ENCODE measurements at regions not wholly inside any gene's neighbourhood (a gene's known extent, or its start where the extent isn't known, plus 50 kb on each side); places are given as distances from the start of the nearest gene placed in this dataset.

GRCh38 chr17:14672830-14673229 is 371.9 kb downstream of the HS3ST3B1 start:
- Histone ChIP-seq H2AFZ (ENCODE audit: insufficient read depth, low read depth, low read length, poor library complexity, severe bottlenecking) (peak overlapping the region; percentile 24), H3K4me3 (replicated peaks in 1 of 3; ENCODE audit: low read depth in 2 of 3, low read length in 3 of 3) (peak overlapping the region in 2 of 3 experiments; percentile 9 to 41), H3K79me2 (ENCODE audit: insufficient read depth, low read length) (no peaks in the 10 kb centered on the region), H3K9me3 (replicated peaks in 1 of 2; ENCODE audit: control insufficient read depth in 1 of 2, insufficient read depth in 1 of 2, low read length in 2 of 2) (no peaks in the 10 kb centered on the region), H3K9ac (ENCODE audit: insufficient read depth, low read length, poor library complexity, severe bottlenecking) (no peak overlapping the region), H4K20me1 (ENCODE audit: insufficient read depth, low read length) (no peaks in the 10 kb centered on the region), H3K36me3 (replicated peaks in 1 of 2; ENCODE audit: control insufficient read depth in 1 of 2, insufficient read depth in 2 of 2, low read length in 2 of 2) (no peaks in the 10 kb centered on the region), H3K4me2 (replicated peaks; ENCODE audit: extremely low read depth, low read length, poor library complexity, severe bottlenecking) (peak overlapping the region; percentile 56), H3K27ac (ENCODE audit: low read depth in 1 of 2, low read length in 2 of 2) (peak overlapping the region in 1 of 2 donors; percentile 52), H3K27me3 (ENCODE audit: control insufficient read depth in 2 of 2, insufficient read depth in 2 of 2, low read length in 2 of 2) (no peaks in the 10 kb centered on the region), H3K4me1 (ENCODE audit: control insufficient read depth in 1 of 2, insufficient read depth in 2 of 2, low read length in 2 of 2) (peaks cover 20 to 24% of the 10 kb centered on the region in 2 donors)
- intact Hi-C loops (cut with micrococcal nuclease), result no loop called here
- Mint-ChIP-seq H3K9me3 (peaks cover 4 to 9% (median 6%) of the 10 kb centered on the region in 7 donors), H3K4me3 (peak overlapping the region; percentile 17 to 73), H3K36me3 (peaks cover 2 to 3% of the 10 kb centered on the region in 2 donors), H3K4me1 (peaks cover 32% of the 10 kb centered on the region), H3K27me3 (ENCODE audit: low read depth in 3 of 3) (peaks cover 0 to under 1% (median 0%) of the 10 kb centered on the region in 3 donors), H3K27ac (peak overlapping the region in 6 of 7 donors; percentile 66 to 84 (median 76))
- TF ChIP-seq CTCF (IDR thresholded peaks at IDR 0.05), result no peak
- 4% methylated on average over 3 of the region's 4 CpGs for WGBS (ENCODE audit: insufficient coverage)
- DNase-seq, result peak; percentile 63 to 75 (median 70)

DNA sequence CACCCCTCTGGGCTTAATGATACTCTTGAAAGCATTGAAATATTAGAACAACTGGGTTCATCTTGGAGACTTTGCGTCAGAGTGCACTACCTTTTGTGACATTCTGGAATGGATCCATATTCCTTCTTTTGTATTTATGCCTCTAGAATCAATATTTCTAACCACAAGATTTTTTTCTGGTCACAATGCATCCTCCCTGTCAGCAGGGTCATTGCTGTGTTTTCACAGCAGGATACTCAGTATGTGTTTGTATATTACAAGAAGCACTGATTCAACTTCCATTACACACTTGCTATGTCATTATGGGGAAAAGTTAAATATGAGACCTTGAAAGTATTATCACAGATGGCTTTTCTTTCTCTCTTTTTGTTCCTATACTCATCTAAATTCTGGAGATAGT is 370.0 kb downstream of the HS3ST3B1 start:
- Histone ChIP-seq H3K79me2 (ENCODE audit: insufficient read depth, low read length) (no peaks in the 10 kb centered on the region), H3K4me3 (replicated peaks in 1 of 3; ENCODE audit: low read depth in 2 of 3, low read length in 3 of 3) (no peak overlapping the region), H3K9ac (ENCODE audit: insufficient read depth, low read length, poor library complexity, severe bottlenecking) (no peak overlapping the region), H3K27me3 (ENCODE audit: control insufficient read depth in 2 of 2, insufficient read depth in 2 of 2, low read length in 2 of 2) (no peaks in the 10 kb centered on the region), H2AFZ (ENCODE audit: insufficient read depth, low read depth, low read length, poor library complexity, severe bottlenecking) (no peak overlapping the region), H3K9me3 (replicated peaks in 1 of 2; ENCODE audit: control insufficient read depth in 1 of 2, insufficient read depth in 1 of 2, low read length in 2 of 2) (no peaks in the 10 kb centered on the region), H3K27ac (ENCODE audit: low read depth in 1 of 2, low read length in 2 of 2) (no peak overlapping the region), H3K4me2 (replicated peaks; ENCODE audit: extremely low read depth, low read length, poor library complexity, severe bottlenecking) (no peak overlapping the region), H3K4me1 (ENCODE audit: control insufficient read depth in 1 of 2, insufficient read depth in 2 of 2, low read length in 2 of 2) (peaks cover 20 to 24% of the 10 kb centered on the region in 2 donors), H3K36me3 (replicated peaks in 1 of 2; ENCODE audit: control insufficient read depth in 1 of 2, insufficient read depth in 2 of 2, low read length in 2 of 2) (no peaks in the 10 kb centered on the region), H4K20me1 (ENCODE audit: insufficient read depth, low read length) (no peaks in the 10 kb centered on the region)
- WGBS (ENCODE audit: insufficient coverage), result 100% methylated on average over 1 of the region's 1 CpG
- TF ChIP-seq CTCF (IDR thresholded peaks at IDR 0.05), result no peak
- Mint-ChIP-seq H3K9me3 (peaks cover 0 to 4% (median 0%) of the 10 kb centered on the region in 7 donors), H3K36me3 (peaks cover 0 to 3% of the 10 kb centered on the region in 2 donors), H3K4me1 (peaks cover 32% of the 10 kb centered on the region), H3K4me3 (no peak overlapping the region), H3K27me3 (ENCODE audit: low read depth in 3 of 3) (peaks cover 0 to 3% (median 3%) of the 10 kb centered on the region in 3 donors), H3K27ac (no peak overlapping the region)
- no peak for DNase-seq
- intact Hi-C loops (cut with micrococcal nuclease), result no loop called here
